ENCODE measurements at regions not wholly inside any gene's neighbourhood (a gene's known extent, or its start where the extent isn't known, plus 50 kb on each side); places are given as distances from the start of the nearest gene placed in this dataset.

DNA sequence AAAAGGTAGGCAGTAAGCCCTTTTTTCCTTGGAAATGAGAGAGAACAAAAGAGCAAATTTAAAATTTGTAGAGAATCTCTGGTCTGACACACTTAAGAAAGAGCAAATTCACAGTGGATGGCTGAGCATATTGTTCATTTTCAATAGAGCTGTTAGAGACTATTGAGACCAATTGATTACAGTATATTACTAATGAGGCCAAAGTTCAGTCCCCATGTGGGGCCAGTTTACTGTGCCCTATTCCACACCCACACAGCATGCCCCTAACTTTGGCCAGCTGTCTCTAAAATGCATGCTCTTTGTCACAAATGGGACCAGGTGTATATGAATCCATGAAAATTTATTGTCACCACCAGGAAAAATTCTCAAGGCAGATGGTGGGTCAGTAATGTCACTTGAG lies 470.5 kb downstream of the PCDH7 start:
- TF ChIP-seq POLR2A (IDR thresholded peaks at IDR 0.05), result no peak
- TF ChIP-seq, protein P1, sequence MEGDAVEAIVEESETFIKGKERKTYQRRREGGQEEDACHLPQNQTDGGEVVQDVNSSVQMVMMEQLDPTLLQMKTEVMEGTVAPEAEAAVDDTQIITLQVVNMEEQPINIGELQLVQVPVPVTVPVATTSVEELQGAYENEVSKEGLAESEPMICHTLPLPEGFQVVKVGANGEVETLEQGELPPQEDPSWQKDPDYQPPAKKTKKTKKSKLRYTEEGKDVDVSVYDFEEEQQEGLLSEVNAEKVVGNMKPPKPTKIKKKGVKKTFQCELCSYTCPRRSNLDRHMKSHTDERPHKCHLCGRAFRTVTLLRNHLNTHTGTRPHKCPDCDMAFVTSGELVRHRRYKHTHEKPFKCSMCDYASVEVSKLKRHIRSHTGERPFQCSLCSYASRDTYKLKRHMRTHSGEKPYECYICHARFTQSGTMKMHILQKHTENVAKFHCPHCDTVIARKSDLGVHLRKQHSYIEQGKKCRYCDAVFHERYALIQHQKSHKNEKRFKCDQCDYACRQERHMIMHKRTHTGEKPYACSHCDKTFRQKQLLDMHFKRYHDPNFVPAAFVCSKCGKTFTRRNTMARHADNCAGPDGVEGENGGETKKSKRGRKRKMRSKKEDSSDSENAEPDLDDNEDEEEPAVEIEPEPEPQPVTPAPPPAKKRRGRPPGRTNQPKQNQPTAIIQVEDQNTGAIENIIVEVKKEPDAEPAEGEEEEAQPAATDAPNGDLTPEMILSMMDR (IDR thresholded peaks at IDR 0.05), result no peak

Measured in adrenal gland (tissue), 5 donors.